ENCODE measurements at regions not wholly inside any gene's neighbourhood (a gene's known extent, or its start where the extent isn't known, plus 50 kb on each side); places are given as distances from the start of the nearest gene placed in this dataset.

GRCh38 chr5:93922551-93922950 lies 181.2 kb upstream of the POU5F2 start:
- TF ChIP-seq CTCF (IDR thresholded peaks at IDR 0.05) (no peak), POLR2A (IDR thresholded peaks at IDR 0.05) (no peak)
